ENCODE measurements at regions not wholly inside any gene's neighbourhood (a gene's known extent, or its start where the extent isn't known, plus 50 kb on each side); places are given as distances from the start of the nearest gene placed in this dataset.

GRCh38 chr6:71430018-71430417 is 141.4 kb downstream of the OGFRL1 start:
- no peak for DNase-seq (ENCODE audit: low read depth)

GRCh38 chr6:71433441-71433840 is 144.8 kb downstream of the OGFRL1 start:
- DNase-seq (ENCODE audit: low read depth) = no peak

- DNase-seq (ENCODE audit: low read depth) = peak; percentile 19
Measured at GRCh38 chr6:71444222-71444621, 155.6 kb downstream of the OGFRL1 start.

- DNase-seq (ENCODE audit: low read depth) = no peak
Measured at GRCh38 chr6:71446057-71446456, 157.4 kb downstream of the OGFRL1 start.

- no peak for DNase-seq (ENCODE audit: low read depth)
Measured at GRCh38 chr6:71446470-71446869, 157.9 kb downstream of the OGFRL1 start.

- no peak for DNase-seq (ENCODE audit: low read depth)
Measured at GRCh38 chr6:71452697-71453370, 164.2 kb downstream of the OGFRL1 start.

- no peak for DNase-seq (ENCODE audit: low read depth)
Measured at GRCh38 chr6:71453371-71453706, 164.7 kb downstream of the OGFRL1 start.

- DNase-seq (ENCODE audit: low read depth) = no peak
Measured at GRCh38 chr6:71454056-71454455, 165.4 kb downstream of the OGFRL1 start.

- DNase-seq (ENCODE audit: low read depth) = no peak
Measured at GRCh38 chr6:71457929-71458328, 169.3 kb downstream of the OGFRL1 start.

GRCh38 chr6:71459162-71459561 is 170.6 kb downstream of the OGFRL1 start:
- DNase-seq (ENCODE audit: low read depth) = no peak

GRCh38 chr6:71460933-71461332 is 172.3 kb downstream of the OGFRL1 start:
- DNase-seq (ENCODE audit: low read depth) = no peak

GRCh38 chr6:71463061-71463460 is 174.4 kb downstream of the OGFRL1 start:
- DNase-seq (ENCODE audit: low read depth) = no peak

- no peak for DNase-seq (ENCODE audit: low read depth)
Measured at GRCh38 chr6:71465096-71465495, 176.5 kb downstream of the OGFRL1 start.

- DNase-seq (ENCODE audit: low read depth) = no peak
Measured at GRCh38 chr6:71466362-71466761, 177.8 kb downstream of the OGFRL1 start.

- DNase-seq (ENCODE audit: low read depth) = no peak
Measured at GRCh38 chr6:71468038-71468437, 179.4 kb downstream of the OGFRL1 start.

- peak; percentile 96 for DNase-seq (ENCODE audit: low read depth)
Measured at GRCh38 chr6:71468841-71469700, 180.5 kb downstream of the OGFRL1 start.

GRCh38 chr6:71471718-71472117 is 183.1 kb downstream of the OGFRL1 start:
- no peak for DNase-seq (ENCODE audit: low read depth)

- DNase-seq (ENCODE audit: low read depth) = peak; percentile 90
Measured at GRCh38 chr6:71473926-71474325, 185.3 kb downstream of the OGFRL1 start.

GRCh38 chr6:71474942-71475341 is 186.3 kb downstream of the OGFRL1 start:
- DNase-seq (ENCODE audit: low read depth) = no peak

- DNase-seq (ENCODE audit: low read depth) = no peak
Measured at GRCh38 chr6:71476371-71476770, 187.8 kb downstream of the OGFRL1 start.

GRCh38 chr6:71476872-71477271 is 188.3 kb downstream of the OGFRL1 start:
- DNase-seq (ENCODE audit: low read depth) = no peak

GRCh38 chr6:71478834-71479541 is 190.4 kb downstream of the OGFRL1 start:
- peak; percentile 97 for DNase-seq (ENCODE audit: low read depth)

GRCh38 chr6:71480577-71480976 is 192.0 kb downstream of the OGFRL1 start:
- no peak for DNase-seq (ENCODE audit: low read depth)
